Activated CD4-positive, alpha-beta T cell treated with anti-CD3 and anti-CD28 coated beads, Interleukin-2, Interleukin-6, amounts not matched to agents 100 ng/mL and 50 ng/mL, durations not matched to agents 16 hours and 8 hours (primary cell): ENCODE measurements at regions not wholly inside any gene's neighbourhood (a gene's known extent, or its start where the extent isn't known, plus 50 kb on each side); places are given as distances from the start of the nearest gene placed in this dataset.
"Not testable (repeated sequence)": the region's sequence is repeated elsewhere in the genome, so short reads cannot be mapped to it uniquely, and the experiment has no call there.

Experiments
- DNase-seq: peaks from one replicate; pipeline ENCODE4 v3.0.0-alpha.2; 2020

- DNase-seq, result no peak
Measured at GRCh38 chr10:30762620-30763019, 133.1 kb upstream of the LYZL2 start.

DNA sequence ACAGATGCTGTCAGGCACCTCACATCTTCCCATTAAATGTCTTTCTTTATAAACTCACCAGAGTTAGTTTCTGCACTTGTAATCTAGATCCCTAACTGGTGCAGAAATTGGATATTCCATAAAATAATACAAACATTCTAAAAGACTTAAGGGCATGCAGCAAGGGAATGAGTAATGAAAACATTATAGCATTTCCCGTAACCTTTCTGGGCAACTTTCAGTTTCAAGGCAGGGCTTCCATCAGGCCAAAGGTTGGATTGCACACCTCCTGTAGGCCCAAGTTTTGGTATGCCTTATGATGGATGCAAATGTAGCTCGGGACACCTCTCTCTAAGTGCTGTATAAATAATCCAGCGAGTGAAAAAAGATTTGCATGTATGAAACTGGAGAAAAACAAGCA lies 129.9 kb upstream of the LYZL2 start:
- DNase-seq, result no peak

- no peak for DNase-seq
Measured at GRCh38 chr10:30758338-30758737, 128.8 kb upstream of the LYZL2 start.

- DNase-seq, result no peak
Measured at GRCh38 chr10:30756896-30757295, 127.3 kb upstream of the LYZL2 start.

DNA sequence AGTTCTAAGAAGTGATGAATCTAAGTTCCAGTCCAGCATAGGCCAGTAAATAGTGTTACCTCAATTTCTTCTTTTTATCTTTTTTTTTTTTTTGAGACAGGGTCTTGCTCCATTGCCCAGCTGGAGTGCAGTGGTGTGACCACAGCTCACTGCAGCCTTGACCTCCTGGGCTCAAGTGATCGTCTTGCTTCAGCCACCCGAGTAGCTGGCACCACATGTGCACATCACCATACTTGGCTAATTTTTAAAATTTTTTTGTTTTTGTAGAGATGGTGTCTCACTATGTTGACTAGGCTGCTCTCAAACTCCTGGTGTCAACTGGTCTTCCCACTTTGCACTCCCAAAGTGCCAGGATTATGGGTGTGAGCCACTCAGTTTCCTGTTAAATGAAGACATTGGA lies 126.6 kb upstream of the LYZL2 start:
- DNase-seq, result no peak

GRCh38 chr10:30755441-30755953 lies 125.9 kb upstream of the LYZL2 start:
- DNase-seq, result no peak

- no peak for DNase-seq
Measured at GRCh38 chr10:30752481-30752881, 122.9 kb upstream of the LYZL2 start.

DNA sequence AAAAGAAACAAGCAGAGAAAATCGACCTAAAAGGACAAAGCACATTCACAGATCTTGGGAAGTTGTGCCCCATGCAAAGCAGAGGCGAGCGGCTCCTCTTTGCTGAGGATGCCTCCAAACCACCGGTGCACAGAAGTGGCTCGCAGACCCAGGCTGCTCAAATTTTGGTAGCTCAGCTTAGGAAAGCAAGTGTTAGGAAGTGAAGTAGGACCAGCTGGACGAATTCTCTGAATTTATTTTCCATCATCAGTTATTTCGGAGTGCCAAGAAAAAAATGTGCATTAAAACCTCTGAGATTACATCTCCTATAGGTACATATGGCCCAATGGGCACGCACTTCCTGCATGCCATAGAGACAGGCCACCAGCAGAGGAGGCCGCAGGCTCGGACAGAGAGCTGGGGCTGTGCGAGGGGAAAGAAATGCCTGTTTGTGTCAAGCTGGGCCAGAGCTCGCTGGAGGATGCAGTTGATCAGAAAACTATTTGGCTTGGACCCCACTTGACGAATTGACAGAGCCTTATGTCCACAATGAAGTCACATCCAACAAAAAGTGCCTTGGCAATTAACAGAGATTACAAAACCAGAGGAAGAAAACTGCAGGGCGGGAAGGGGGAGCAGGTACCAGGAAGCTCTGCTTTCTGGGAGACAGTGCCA lies 122.3 kb upstream of the LYZL2 start:
- DNase-seq, result peak; percentile 93

DNA sequence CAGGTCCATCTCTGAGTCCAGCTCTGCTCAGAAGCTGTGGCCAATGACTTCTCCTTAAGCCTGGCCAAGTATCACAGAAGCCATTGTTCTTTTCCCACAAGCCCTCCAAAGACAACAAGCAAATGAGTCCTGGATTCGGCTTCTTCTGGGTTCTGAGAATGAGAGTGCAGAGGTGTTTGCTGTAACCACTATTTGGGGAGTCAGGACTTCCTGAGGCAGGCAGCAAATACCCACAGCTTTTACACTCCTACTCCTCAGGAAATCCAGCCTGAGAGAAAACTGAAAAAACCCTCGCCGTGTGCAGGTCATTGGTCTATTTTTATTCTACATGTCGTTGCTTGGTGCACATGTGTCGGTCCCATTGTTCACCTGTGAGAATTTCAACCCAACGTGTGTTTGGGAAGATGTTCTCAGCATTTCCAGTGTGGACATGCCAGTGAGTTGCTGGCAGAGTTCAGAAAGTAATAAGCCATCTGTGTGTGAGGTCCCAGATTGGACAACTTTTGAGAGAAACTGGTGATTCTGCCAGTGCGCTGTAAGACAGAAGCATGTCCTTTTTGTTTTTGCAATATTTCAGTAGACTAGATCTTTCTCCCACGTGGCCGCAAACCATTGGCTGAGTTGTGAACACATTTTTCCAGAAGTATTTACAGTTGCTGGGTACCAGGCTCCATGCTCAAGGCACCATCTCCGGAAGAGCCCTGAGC lies 121.6 kb upstream of the LYZL2 start:
- peak; percentile 71 for DNase-seq

- no peak for DNase-seq
Measured at GRCh38 chr10:30749385-30749784, 119.8 kb upstream of the LYZL2 start.

DNA sequence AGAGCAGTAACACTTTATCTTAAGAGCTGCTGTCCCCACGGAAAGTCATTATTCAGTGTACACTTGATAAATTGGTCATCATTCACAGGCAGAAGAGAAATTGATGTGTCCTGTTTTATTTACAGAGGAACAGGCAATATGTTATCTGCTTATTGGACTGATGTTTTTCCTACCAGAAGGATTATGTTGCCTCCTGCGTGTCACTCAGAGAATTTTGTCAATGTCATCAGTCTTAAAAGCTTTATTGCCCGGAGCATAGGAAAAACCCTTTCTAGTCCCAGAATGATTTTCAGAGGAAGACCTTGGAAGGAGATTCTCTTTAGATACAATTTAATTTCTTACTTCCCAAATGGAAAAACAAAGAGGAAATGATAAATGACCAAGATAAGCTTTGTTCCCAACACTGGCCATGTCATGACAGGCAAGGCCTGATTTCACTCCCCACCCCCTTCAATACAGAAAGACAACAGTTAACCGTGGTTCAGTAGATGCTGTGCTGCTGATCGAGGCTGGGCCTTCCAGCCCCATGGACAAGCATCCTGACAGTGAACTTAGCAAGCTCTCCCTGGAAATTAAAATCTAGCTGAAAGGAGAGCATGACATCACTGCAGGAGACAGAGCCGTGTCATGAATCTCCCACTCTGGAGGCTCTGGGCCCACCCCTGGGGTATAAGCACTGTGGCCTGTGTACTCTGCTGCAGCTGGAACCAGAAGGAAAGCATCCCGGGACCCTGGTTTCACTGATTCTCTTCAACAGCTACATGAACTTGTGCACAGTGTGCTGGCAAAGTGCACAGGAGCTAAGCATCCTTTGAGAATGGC lies 118.8 kb upstream of the LYZL2 start:
- DNase-seq, result no peak

GRCh38 chr10:30747633-30748032 lies 118.1 kb upstream of the LYZL2 start:
- peak; percentile 87 for DNase-seq

- DNase-seq, result no peak
Measured at GRCh38 chr10:30745953-30746352, 116.4 kb upstream of the LYZL2 start.

GRCh38 chr10:30744106-30744505 lies 114.6 kb upstream of the LYZL2 start:
- DNase-seq, result no peak

DNA sequence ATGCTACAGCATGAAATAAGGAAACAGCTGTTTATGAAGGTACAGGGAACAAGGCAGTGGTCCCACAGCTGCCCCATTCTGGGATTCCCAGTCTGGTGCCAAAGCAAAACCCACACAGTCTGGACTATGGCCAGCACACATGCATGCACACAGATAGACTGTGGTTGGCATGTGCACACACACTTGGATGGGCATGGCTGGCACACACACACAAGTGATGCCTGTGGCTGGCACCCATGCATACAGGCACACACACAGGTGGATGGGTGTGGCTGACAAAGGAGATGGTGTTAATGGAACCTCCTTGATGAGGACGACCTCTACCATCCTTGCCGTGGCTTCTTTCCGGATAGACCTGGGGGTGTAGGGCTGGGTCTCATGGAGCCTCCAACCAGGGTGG lies 114.0 kb upstream of the LYZL2 start:
- DNase-seq, result no peak

DNA sequence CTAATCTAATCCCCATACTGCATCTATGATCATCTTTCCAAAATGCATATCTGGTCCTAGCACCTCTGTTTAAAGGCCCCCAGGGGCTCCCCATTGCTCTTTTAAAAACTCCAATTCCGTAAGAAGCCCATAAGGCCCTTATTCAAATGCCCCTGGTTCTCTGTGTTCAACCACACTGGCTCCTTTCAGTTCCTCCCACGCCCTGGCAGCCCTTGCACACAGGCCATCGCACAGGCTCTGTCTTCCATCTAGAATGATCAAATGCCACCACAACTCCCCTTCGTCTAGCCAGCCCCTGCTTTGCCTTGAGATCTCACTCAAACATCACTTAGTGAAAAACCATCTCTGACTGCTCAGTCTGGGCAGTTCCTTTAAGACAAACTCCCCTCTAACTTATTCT lies 112.9 kb upstream of the LYZL2 start:
- peak; percentile 42 for DNase-seq

DNA sequence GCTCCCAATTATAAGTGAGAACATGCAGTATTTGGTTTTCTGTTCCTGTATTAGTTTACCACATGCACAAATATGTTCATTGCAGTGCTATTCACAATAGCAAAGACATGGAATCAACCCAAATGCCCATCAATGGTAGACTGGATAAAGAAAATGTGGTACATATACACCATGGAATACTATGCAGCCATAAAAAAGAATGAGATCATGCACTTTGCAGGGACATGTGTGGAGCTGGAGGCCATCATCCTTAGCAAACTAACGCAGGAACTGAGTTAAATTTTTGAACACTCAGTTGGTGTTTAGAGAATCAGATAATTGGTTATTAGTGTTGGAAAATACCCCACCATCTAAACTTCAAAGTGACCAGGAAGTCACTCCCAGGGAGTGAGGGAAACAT lies 111.2 kb upstream of the LYZL2 start:
- DNase-seq, result not testable (repeated sequence)

DNA sequence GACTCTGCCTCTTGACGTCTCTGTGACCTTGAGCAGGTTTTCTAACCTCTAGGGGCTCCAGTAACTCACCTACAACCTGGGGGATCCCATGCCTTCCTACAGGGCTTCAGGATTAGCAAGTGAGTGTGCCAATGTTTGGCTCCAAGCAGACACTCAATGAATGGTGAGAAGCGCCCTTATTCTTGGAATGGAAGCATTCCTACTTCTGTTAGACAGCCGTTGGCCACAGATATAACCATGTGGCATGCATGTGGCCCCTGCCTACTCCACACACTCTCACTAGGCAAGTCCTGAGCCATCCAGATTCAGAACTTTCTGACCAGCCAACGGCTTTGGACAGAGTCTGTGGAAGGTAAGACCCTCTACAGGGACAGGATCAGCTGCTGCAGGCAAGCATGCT lies 108.9 kb upstream of the LYZL2 start:
- DNase-seq, result no peak

- no peak for DNase-seq
Measured at GRCh38 chr10:30737931-30738391, 108.4 kb upstream of the LYZL2 start.

DNA sequence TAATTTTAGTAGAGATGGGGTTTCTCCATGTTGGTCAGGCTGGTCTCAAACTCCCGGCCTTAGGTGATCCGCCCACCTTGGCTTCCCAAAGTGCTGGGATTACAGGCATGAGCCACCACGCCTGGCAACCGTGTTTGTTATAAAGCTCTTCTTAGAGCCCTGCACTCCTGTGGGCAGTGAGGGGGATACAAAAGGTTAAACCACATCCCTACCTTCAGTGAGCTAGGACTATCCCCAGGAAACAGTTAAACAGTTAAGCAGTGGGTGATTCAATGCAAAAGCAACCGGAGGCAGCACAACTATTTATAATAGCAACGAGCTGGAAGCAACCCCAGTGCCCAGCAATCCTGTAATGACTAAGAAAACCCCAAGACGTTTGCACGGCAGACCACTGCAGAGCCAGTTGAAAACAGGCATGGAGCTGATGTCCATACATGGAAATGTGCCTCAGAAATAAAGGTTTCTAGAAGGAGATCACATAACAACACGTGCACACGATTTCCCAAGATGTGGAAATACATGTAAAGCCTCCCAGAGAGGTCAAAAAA lies 107.2 kb upstream of the LYZL2 start:
- DNase-seq, result peak; percentile 94

DNA sequence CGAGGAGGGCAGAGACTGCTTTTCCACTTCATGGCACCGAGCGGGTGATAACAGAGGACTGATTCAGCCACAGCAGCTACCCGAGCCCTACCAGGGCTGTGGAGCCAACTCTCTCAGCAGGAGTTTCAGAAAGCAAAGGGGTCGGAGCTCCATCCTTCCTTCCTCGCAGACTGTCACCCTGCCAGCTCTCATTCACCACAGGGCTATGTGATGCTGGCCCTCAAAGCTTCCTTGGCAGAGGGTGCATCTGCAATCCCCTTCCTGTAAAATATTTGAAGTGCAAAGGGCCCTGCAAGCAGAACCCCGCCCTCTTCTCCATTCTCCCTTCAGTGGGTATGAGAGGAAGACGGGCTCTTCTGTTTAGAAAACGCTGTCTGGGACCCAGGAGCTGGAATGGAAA lies 105.3 kb upstream of the LYZL2 start:
- DNase-seq, result no peak

GRCh38 chr10:30732671-30733070 lies 103.1 kb upstream of the LYZL2 start:
- DNase-seq, result no peak

GRCh38 chr10:30731963-30732362 lies 102.4 kb upstream of the LYZL2 start:
- no peak for DNase-seq
